ENCODE measurements at regions not wholly inside any gene's neighbourhood (a gene's known extent, or its start where the extent isn't known, plus 50 kb on each side); places are given as distances from the start of the nearest gene placed in this dataset.
A peak's percentile ranks its signal among the peaks of the same experiment; 100 is the strongest.

DNA sequence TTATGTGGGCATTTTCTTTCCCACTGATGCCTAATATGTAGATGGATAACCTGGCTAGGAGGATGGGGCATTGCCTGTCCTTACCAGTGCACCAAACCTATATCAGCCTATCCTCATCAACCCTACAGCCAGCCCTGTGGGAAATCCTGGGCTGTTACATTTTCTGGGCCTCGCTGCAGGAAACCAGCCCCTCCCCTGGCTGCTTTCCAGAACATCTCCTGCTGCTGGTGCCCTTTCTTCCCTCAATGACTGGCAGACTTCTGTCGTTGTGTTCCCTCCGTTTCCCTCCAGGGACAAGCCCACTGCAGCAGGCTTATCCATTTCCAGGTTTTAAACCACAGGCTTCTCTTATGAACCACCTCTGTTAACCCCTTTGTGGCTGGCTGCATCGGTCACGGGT lies 486.1 kb upstream of the COBL start:
- Histone ChIP-seq H2BK20ac (ENCODE audit: low read length) (no peak overlapping the region), H3K4me3 (ENCODE audit: extremely low read depth in 1 of 4, insufficient read depth in 2 of 4, low read depth in 3 of 4, low read length in 4 of 4) (no peak overlapping the region), H3K14ac (ENCODE audit: insufficient read length) (no peak overlapping the region), H3K27ac (ENCODE audit: low read depth, low read length) (no peak overlapping the region), H3K79me1 (ENCODE audit: low read depth, low read length) (no peaks in the 10 kb centered on the region), H3K4me1 (replicated peaks in 1 of 4; ENCODE audit: control insufficient read depth in 3 of 4, insufficient read depth in 4 of 4, low read length in 3 of 4) (peaks cover 0 to 3% (median 1%) of the 10 kb centered on the region in 4 experiments; a peak in 3 of 7 replicates), H2AFZ (ENCODE audit: low read length) (0 out of 2 replicates have a peak overlapping the region, but pooled peaks have one; percentile 9), H4K8ac (ENCODE audit: extremely low read depth, insufficient read depth, low read length) (no peak overlapping the region), H3K9me3 (ENCODE audit: insufficient read depth in 2 of 2, low read depth in 1 of 2, low read length in 1 of 2) (peaks cover 0 to 6% of the 10 kb centered on the region in 2 experiments; a peak in 1 of 4 replicates), H4K91ac (replicated peaks; ENCODE audit: insufficient read length, low read length) (no peak overlapping the region), H3K36me3 (ENCODE audit: control insufficient read depth in 2 of 4, insufficient read depth in 4 of 4, low read length in 3 of 4) (no peaks in the 10 kb centered on the region), H3K9ac (replicated peaks in 1 of 4; ENCODE audit: extremely low read depth in 1 of 4, low read depth in 3 of 4, low read length in 3 of 4) (no peak overlapping the region; a peak in 1 of 7 replicates), H2BK12ac (ENCODE audit: low read depth, low read length) (no peak overlapping the region), H3K4me2 (ENCODE audit: insufficient read depth in 1 of 2, low read depth in 2 of 2, low read length in 2 of 2) (no peak overlapping the region), H4K20me1 (replicated peaks in 1 of 2; ENCODE audit: control insufficient read depth in 1 of 2, insufficient read depth in 2 of 2, low read length in 2 of 2) (no peaks in the 10 kb centered on the region), H2BK15ac (ENCODE audit: low read length) (no peak overlapping the region), H3K23ac (ENCODE audit: insufficient read length) (no peak overlapping the region), H3K18ac (ENCODE audit: extremely low read depth, low read length) (no peak overlapping the region), H3K27me3 (replicated peaks in 1 of 4; ENCODE audit: control insufficient read depth in 3 of 4, extremely low read depth in 1 of 4, insufficient read depth in 3 of 4, low read length in 3 of 4) (no peaks in the 10 kb centered on the region), H2BK120ac (replicated peaks; ENCODE audit: low read depth, low read length) (no peak overlapping the region), H3K23me2 (ENCODE audit: low read depth, low read length) (no peaks in the 10 kb centered on the region), H3K4ac (replicated peaks; ENCODE audit: insufficient read length, low read depth, low read length) (no peak overlapping the region), H3K79me2 (ENCODE audit: control insufficient read depth in 1 of 2, insufficient read depth in 2 of 2, low read length in 2 of 2) (no peaks in the 10 kb centered on the region), H2AK5ac (ENCODE audit: low read depth, low read length) (no peak overlapping the region), H2BK5ac (ENCODE audit: low read depth, low read length) (0 out of 2 replicates have a peak overlapping the region, but pooled peaks have one; percentile 4), H4K5ac (ENCODE audit: insufficient read length, low read depth, low read length) (no peak overlapping the region), H3K56ac (replicated peaks; ENCODE audit: insufficient read length, low read depth, low read length) (no peak overlapping the region)
- ChIA-PET POLR2A (ENCODE audit: partially characterized antibody) (no interaction called here), CTCF (ENCODE audit: partially characterized antibody) (interaction anchor here (0.6 to 1.1 kb wide), 2 partner anchors 70 to 365 kb away, joined by 3 read pairs; no protein-coding TSS in a partner anchor)
- FAIRE-seq (no peak), DNase-seq (ENCODE audit: low read depth in 1 of 2, low spot score in 2 of 2) (no peak)
- 61% methylated on average over 5 of the region's 5 CpGs; no CpG with 5 or more reads in 1 of the 2 experiments for WGBS, 2 experiments (ENCODE audit: extremely low coverage in 1 of 2, insufficient coverage in 1 of 2, insufficient read length in 1 of 2, insufficient replicate concordance in 2 of 2, low coverage in 1 of 2, low lambda C conversion rate in 2 of 2, missing lambda C conversion rate in 1 of 2)
- no peak for TF ChIP-seq TBP (IDR thresholded peaks at IDR 0.05; ENCODE audit: low read depth, low read length)
- no peak for TF ChIP-seq JUN (IDR thresholded peaks at IDR 0.05; ENCODE audit: low read depth, low read length)
- TF ChIP-seq, protein P1, sequence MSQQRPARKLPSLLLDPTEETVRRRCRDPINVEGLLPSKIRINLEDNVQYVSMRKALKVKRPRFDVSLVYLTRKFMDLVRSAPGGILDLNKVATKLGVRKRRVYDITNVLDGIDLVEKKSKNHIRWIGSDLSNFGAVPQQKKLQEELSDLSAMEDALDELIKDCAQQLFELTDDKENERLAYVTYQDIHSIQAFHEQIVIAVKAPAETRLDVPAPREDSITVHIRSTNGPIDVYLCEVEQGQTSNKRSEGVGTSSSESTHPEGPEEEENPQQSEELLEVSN (IDR thresholded peaks at IDR 0.05) = 0 out of 2 replicates have a peak, but pooled peaks have one; percentile 16
- TF ChIP-seq SIX5 (IDR thresholded peaks at IDR 0.05; ENCODE audit: low read depth, low read length) = no peak
- no peak for TF ChIP-seq NRF1 (IDR thresholded peaks at IDR 0.05; ENCODE audit: low read depth, low read length)
- TF ChIP-seq, protein P2, sequence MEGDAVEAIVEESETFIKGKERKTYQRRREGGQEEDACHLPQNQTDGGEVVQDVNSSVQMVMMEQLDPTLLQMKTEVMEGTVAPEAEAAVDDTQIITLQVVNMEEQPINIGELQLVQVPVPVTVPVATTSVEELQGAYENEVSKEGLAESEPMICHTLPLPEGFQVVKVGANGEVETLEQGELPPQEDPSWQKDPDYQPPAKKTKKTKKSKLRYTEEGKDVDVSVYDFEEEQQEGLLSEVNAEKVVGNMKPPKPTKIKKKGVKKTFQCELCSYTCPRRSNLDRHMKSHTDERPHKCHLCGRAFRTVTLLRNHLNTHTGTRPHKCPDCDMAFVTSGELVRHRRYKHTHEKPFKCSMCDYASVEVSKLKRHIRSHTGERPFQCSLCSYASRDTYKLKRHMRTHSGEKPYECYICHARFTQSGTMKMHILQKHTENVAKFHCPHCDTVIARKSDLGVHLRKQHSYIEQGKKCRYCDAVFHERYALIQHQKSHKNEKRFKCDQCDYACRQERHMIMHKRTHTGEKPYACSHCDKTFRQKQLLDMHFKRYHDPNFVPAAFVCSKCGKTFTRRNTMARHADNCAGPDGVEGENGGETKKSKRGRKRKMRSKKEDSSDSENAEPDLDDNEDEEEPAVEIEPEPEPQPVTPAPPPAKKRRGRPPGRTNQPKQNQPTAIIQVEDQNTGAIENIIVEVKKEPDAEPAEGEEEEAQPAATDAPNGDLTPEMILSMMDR (IDR thresholded peaks at IDR 0.05; ENCODE audit: control extremely low read depth in 1 of 3, insufficient read depth in 1 of 3, low read depth in 1 of 3, low read length in 3 of 3) = no peak
- no peak for TF ChIP-seq EZH2 (IDR thresholded peaks at IDR 0.05; ENCODE audit: low read depth, low read length, severe bottlenecking)

Measured in H1 (cell line).